Choroid plexus epithelial cell (primary cell): ENCODE measurements at regions not wholly inside any gene's neighbourhood (a gene's known extent, or its start where the extent isn't known, plus 50 kb on each side); places are given as distances from the start of the nearest gene placed in this dataset.
"Not testable (repeated sequence)": the region's sequence is repeated elsewhere in the genome, so short reads cannot be mapped to it uniquely, and the experiment has no call there.

Source experiments
- DNase-seq: peaks from one replicate; pipeline ENCODE4 v3.0.0-alpha.2; 2010; ENCODE audit warnings: low read depth
- H3K4me3 ChIP-seq: 2 replicates; pipeline ENCODE4 v1.5.1; 2011; ENCODE audit warnings: low read depth, mild to moderate bottlenecking, control low read depth, low read length, moderate library complexity
- CTCF ChIP-seq: conservative IDR thresholded peaks from 2 replicates; pipeline ENCODE4 v1.5.1; 2011; ENCODE audit warnings: low read depth, mild to moderate bottlenecking, control low read depth, inconsistent platforms, low read length, moderate library complexity

- TF ChIP-seq CTCF: no peak
- no peak overlapping the region for H3K4me3 ChIP-seq
- peak; percentile 90 for DNase-seq
Observed at GRCh38 chr9:108049026-108049607, 559.5 kb upstream of the KLF4 start.

GRCh38 chr9:108048406-108049025 lies 558.9 kb upstream of the KLF4 start:
- no peak for DNase-seq
- TF ChIP-seq CTCF: no peak

GRCh38 chr9:108047777-108048176 lies 558.2 kb upstream of the KLF4 start:
- not testable (repeated sequence) for DNase-seq, H3K4me3 ChIP-seq

More at GRCh38 chr9:108048406-108049025, 558.9 kb upstream of the KLF4 start:
- no peak overlapping the region for H3K4me3 ChIP-seq

GRCh38 chr9:108047264-108047663 lies 557.7 kb upstream of the KLF4 start:
- peak; percentile 68 for DNase-seq

GRCh38 chr9:108045851-108046250 lies 556.3 kb upstream of the KLF4 start:
- H3K4me3 ChIP-seq: no peak overlapping the region
- DNase-seq: no peak
- TF ChIP-seq CTCF: no peak

More at GRCh38 chr9:108047264-108047663, 557.7 kb upstream of the KLF4 start:
- no peak for TF ChIP-seq CTCF
- no peak overlapping the region for H3K4me3 ChIP-seq

GRCh38 chr9:108043585-108043984 lies 554.0 kb upstream of the KLF4 start:
- no peak for DNase-seq
- no peak overlapping the region for H3K4me3 ChIP-seq
- TF ChIP-seq CTCF: no peak

- no peak overlapping the region for H3K4me3 ChIP-seq
- no peak for TF ChIP-seq CTCF
- DNase-seq: peak; percentile 71
Observed at GRCh38 chr9:108041551-108041950, 552.0 kb upstream of the KLF4 start.
